Activated T-helper 2 cell treated with anti-CD3 and anti-CD28 coated beads, Interferon-gamma antibody, Interleukin-2, Interleukin-4, amounts not matched to agents 10 μg/mL and 5 μg/mL and 100 μg/mL, durations not matched to agents 14 hours and 24 hours and 36 hours (primary cell): ENCODE measurements at regions not wholly inside any gene's neighbourhood (a gene's known extent, or its start where the extent isn't known, plus 50 kb on each side); places are given as distances from the start of the nearest gene placed in this dataset.
"Not testable (repeated sequence)": the region's sequence is repeated elsewhere in the genome, so short reads cannot be mapped to it uniquely, and the experiment has no call there.

Experiments used
- DNase-seq: peaks from one replicate; pipeline ENCODE4 v3.0.0; 2021; ENCODE audit warnings: low spot score
- H3K27ac Mint-ChIP-seq: one replicate; pipeline ENCODE4 v1.8.0; 2021; ENCODE audit warnings: mixed read lengths
- H3K27me3 Mint-ChIP-seq: one replicate; pipeline ENCODE4 v1.8.0; 2021; ENCODE audit warnings: low read depth, mixed read lengths
- H3K36me3 Mint-ChIP-seq: one replicate; pipeline ENCODE4 v1.8.0; 2021; ENCODE audit warnings: low read depth, mixed read lengths
- H3K4me1 Mint-ChIP-seq: one replicate; pipeline ENCODE4 v1.8.0; 2021; ENCODE audit warnings: low read depth, mixed read lengths
- H3K4me3 Mint-ChIP-seq: one replicate; pipeline ENCODE4 v1.8.0; 2021; ENCODE audit warnings: low read depth, mild to moderate bottlenecking, moderate library complexity, mixed read lengths
- H3K9me3 Mint-ChIP-seq: one replicate; pipeline ENCODE4 v1.8.0; 2021; ENCODE audit warnings: mixed read lengths
- intact Hi-C: fragments of 100-400 bp; cut with micrococcal nuclease; formaldehyde crosslinking; loops from one replicate; pipeline ENCODE4 v1.15.1; 2023

DNA sequence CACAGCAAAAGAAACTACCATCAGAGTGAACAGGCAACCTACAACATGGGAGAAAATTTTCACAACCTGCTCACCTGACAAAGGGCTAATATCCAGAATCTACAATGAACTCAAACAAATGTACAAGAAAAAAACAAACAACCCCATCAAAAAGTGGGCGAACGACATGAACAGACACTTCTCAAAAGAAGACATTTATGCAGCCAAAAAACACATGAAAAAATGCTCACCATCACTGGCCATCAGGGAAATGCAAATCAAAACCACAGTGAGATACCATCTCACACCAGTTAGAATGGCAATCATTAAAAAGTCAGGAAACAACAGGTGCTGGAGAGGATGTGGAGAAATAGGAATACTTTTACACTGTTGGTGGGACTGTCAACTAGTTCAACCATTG lies 207.8 kb downstream of the USP6NL start:
- Mint-ChIP-seq H3K9me3 (peaks cover 16% of the 10 kb centered on the region), H3K36me3 (peaks cover 14% of the 10 kb centered on the region), H3K27ac (peak overlapping the region; percentile 89), H3K4me1 (peaks cover 42% of the 10 kb centered on the region)
- DNase-seq, intact Hi-C loops, H3K4me3 Mint-ChIP-seq, H3K27me3 Mint-ChIP-seq: not testable (repeated sequence)

DNA sequence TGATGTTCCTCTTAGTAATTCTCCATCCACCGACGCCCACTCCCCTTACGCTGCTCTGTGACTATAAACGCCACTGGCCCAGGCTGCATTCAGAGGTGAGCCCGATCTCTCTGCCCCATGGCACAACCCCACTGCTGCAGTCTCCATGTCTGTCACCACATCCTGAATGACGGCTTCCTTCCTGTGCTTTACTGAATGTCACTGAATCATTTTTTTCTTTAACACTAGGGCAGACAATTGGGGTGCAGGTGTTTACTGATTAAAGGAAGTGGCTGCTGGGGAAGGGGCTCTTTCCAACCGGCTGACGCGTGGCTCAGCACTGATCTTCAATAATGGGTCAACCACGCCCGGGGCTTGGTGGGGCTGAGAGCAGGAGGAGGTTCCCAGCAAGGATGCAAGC lies 208.3 kb downstream of the USP6NL start:
- H3K4me1 Mint-ChIP-seq: peaks cover 42% of the 10 kb centered on the region

DNA sequence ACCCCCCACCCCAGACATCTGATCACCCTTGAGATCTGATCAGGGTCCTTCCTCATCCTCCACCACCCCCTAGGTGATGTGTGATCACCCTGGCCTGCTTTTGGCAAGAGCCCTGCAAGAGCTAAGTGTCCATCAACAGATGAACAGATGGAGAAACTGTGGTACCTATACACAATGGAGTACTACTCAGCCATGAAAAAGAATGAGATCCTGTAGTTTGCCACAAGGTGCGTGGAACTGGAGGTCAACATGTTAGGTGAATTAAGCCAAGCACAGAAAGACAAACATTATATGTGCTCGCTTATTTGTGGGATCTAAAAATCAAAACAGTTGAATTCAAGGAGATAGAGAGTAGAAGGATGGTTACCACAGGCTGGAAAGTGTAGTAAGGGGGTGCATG lies 209.1 kb downstream of the USP6NL start:
- Mint-ChIP-seq H3K27ac (peak overlapping the region; percentile 73), H3K9me3 (peaks cover 13% of the 10 kb centered on the region), H3K36me3 (peaks cover 11% of the 10 kb centered on the region), H3K4me3 (no peak overlapping the region), H3K4me1 (peaks cover 35% of the 10 kb centered on the region), H3K27me3 (peaks cover 3% of the 10 kb centered on the region)
- intact Hi-C loops: no loop called here
- DNase-seq: no peak

More for the DNA sequence above, 208.3 kb downstream of the USP6NL start:
- intact Hi-C loops: no loop called here
- H3K36me3 Mint-ChIP-seq: peaks cover 14% of the 10 kb centered on the region
- H3K9me3 Mint-ChIP-seq: peaks cover 16% of the 10 kb centered on the region
- peak overlapping the region; percentile 89 for H3K27ac Mint-ChIP-seq
- peaks cover 3% of the 10 kb centered on the region for H3K27me3 Mint-ChIP-seq
- peak overlapping the region; percentile 24 for H3K4me3 Mint-ChIP-seq
- peak; percentile 59 for DNase-seq

DNA sequence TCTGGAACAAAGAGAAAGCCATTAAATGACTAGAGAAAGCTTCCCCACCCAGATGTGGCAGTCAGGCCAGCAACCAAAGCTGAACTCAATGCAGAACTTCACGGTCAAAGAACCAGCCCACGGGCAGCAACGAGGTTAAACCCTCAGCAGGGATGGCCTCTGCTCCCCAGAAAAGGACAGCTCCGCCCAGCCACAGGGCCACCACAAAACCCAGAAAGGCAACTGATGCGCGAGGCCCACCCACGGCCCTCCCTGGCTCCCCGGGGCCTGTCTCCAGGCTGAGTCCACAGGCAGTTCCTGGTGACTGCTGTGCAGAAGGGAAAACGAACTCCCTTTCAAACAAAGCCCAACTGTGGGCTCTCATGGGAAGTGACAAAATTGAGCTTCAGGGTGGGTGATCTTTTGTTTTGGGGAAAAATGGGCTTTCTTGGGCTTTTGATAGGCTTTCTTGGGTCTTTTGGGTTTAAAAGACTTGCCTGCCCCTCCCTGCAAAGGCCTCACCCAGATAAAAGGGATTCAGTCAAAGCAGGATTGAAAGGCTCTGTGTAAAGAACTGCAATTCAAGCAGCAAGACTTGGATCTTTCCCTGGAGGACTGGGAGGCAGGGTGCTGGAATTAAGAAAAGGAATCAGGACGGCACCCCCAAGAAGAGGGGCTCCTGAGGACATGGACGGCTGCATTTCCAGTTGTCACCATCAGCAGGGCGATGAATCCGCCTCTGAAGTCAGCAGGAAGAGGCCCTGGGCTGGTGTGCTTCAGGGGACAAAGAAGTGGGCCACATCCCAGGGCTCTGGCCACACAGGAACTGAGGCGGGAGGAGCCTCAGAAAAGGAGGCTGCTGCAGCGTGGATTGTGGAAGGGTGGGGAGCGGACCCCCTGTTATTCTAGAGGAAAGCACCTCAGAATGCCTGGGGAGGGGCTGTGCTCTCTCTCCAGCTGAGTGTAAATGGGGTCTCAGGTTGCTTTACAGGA lies 209.9 kb downstream of the USP6NL start:
- peaks cover 3% of the 10 kb centered on the region for H3K27me3 Mint-ChIP-seq
- no peak for DNase-seq
- no peak overlapping the region for H3K4me3 Mint-ChIP-seq
- H3K4me1 Mint-ChIP-seq: peaks cover 32% of the 10 kb centered on the region
- peaks cover 8% of the 10 kb centered on the region for H3K36me3 Mint-ChIP-seq
- H3K27ac Mint-ChIP-seq: peak overlapping the region; percentile 62
- intact Hi-C loops: no loop called here
- peaks cover 10% of the 10 kb centered on the region for H3K9me3 Mint-ChIP-seq

DNA sequence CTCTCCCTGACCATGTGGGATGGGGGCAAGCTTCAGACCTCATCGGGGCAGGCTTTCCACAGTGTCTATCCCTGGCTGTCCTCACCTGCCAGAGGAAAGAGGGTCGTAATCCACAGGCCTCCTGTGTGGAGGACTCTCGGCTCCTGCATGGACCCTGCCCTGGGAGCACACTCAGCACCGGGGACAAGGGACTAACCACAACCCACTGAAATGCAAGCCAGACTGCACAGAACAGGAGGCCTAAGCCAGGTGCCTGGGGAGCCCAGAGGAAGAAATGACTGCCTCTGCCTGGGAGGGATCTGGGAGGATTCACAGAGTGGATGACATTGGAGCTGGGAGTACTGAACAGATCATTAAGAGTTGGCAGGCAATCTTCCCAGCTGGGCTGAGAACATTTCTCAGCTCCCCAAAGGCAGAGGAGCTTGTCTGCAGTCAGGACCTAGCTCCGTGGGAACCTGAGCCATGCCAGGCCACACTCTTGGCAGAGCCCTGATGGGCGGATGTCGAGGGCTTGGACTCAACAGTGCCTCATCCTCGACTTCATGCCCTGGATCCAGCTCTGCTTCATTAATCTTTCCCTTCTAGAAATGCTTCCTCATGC lies 213.4 kb downstream of the USP6NL start:
- DNase-seq: no peak
- Mint-ChIP-seq H3K4me1 (peaks cover 25% of the 10 kb centered on the region), H3K27ac (no peak overlapping the region), H3K27me3 (peaks cover 6% of the 10 kb centered on the region), H3K36me3 (peaks cover 2% of the 10 kb centered on the region), H3K9me3 (peaks cover 8% of the 10 kb centered on the region), H3K4me3 (no peak overlapping the region)
- intact Hi-C loops: no loop called here

DNA sequence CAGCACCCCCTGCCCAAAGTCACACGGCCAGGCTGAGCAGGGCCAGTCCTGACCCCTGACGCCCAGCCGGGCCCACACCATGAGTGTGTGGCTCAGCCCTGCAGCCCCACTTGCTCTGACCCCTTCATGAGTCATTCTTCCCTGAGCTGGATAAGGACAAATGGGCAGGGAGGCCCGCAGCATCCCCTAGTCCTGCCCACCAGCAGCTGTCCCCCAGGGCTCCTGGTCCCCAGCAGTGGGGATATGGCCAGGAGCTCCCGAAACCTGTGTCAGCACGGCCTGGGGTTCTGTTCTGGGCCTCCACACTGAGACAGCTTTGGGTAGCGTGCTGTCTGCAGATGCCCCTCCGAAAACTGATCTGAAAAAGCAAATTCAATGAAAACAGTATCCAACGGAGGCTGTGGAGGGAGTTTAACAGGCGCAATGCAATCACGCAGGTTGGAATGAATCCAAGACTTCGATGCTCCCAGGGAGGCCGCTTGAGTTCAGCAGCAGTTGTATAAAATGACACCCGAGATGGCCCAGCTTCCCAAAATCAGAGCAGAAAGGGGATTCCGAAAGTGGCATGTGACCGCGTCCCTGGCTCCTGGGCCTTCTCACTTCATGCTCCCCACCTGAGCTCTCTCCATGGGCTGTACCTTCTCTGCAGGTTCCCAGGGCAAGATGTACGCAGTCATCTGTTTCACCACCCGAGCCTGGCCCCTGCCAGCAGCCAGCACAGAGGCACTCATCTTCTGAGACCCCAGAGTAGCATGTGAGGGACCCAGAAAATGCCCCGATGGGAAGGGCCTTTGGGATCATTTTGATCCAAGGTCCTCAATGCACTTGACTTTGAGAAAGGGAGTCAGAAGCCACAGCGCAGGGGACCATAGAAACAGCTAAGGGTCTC lies 214.1 kb downstream of the USP6NL start:
- no peak overlapping the region for H3K4me3 Mint-ChIP-seq
- H3K27ac Mint-ChIP-seq: no peak overlapping the region
- intact Hi-C loops: no loop called here
- peaks cover 3% of the 10 kb centered on the region for H3K9me3 Mint-ChIP-seq
- H3K4me1 Mint-ChIP-seq: peaks cover 19% of the 10 kb centered on the region
- H3K36me3 Mint-ChIP-seq: no peaks in the 10 kb centered on the region
- H3K27me3 Mint-ChIP-seq: peaks cover 9% of the 10 kb centered on the region
- no peak for DNase-seq

DNA sequence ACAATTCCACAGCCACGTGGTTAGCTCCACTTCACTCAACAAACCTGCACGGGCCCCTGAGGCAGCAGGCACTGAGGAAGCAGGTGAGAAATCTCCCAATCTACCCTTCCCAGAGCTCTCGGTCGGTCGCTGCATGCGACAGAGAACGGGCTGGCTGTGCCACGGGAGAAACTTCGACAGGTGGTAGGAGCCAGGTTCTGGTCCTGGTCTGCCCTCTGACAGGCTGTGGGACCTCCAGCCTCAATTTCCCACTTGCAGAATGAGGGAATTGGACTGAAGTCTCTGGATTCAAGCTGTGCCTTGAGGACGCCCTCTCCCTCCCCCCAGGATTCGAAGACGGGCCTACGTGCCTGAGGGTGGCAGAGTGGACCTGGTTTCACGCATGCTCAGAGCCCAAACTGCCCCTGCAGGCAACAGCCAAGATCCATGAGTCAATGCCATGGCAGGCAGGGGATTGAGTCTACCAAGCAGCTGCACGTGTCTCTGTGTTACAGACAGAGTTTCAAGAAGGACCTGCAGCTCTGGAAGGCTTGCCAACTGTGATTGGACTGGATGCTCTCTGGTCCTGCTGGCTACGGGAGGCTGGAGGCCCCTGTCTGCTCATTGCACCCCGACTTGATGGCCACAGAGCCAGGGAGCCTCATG lies 215.0 kb downstream of the USP6NL start:
- Mint-ChIP-seq H3K36me3 (no peaks in the 10 kb centered on the region), H3K9me3 (no peaks in the 10 kb centered on the region), H3K27me3 (peaks cover 9% of the 10 kb centered on the region), H3K27ac (no peak overlapping the region), H3K4me3 (no peak overlapping the region), H3K4me1 (peaks cover 11% of the 10 kb centered on the region)
- intact Hi-C loops: no loop called here
- DNase-seq: no peak

DNA sequence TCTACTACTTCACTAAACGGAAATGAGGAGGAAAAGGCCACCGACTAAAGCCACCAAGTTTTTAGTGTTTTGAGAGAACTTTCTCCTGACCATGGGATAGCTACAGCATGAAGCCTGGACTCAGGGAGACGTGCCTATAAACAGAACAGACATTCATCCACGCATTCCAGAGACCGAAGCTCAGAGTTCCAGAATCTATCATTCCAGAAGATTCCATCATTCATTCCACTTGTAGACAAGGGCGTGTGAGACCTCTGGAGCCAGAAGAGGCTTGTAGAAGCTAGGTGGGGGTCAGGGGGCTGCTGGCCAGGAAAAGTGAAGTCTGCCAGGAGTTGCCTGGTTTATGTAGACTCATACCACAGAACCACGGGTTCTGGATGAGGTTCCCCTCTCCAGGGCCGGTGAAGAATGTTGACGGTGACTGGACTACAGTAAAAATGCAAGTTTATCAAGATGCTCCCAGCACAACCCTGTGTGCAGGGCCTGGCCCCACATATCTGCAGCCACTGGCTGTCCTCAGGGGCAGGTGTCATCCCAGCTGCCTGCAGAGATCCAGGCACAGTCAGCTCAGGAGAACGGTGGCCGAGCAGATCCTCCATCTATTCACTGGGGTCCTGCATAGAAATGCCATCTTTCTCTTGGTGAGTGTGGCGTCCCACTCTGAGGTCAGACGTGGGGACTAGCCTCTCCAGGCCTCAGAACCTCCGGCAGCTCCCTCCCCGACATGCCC lies 215.7 kb downstream of the USP6NL start:
- Mint-ChIP-seq H3K4me3 (no peak overlapping the region), H3K27me3 (peaks cover 9% of the 10 kb centered on the region), H3K9me3 (no peaks in the 10 kb centered on the region), H3K4me1 (peaks cover 4% of the 10 kb centered on the region), H3K36me3 (no peaks in the 10 kb centered on the region), H3K27ac (no peak overlapping the region)
- intact Hi-C loops: no loop called here
- DNase-seq: no peak

DNA sequence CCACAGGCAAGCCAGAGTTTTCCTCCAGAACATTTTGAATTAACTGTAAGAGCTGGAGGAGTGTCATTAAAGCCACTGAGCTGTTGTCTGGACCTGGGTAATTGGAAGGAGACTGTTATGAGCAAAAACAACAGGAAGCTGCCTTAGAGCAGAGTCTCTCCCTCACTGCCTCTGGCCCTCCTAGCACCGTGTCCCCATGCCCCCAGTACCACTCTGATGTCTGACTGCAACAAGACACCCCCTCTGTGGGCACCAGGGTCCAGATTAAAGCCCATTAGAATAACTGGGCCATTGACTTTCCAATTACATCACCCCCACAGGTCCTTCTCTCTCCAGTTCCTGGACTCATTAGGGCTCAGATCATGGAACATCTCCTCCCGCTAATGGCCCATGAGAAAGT lies 216.3 kb downstream of the USP6NL start:
- peaks cover 13% of the 10 kb centered on the region for H3K27me3 Mint-ChIP-seq
- H3K9me3 Mint-ChIP-seq: no peaks in the 10 kb centered on the region
- H3K27ac Mint-ChIP-seq: no peak overlapping the region
- no peaks in the 10 kb centered on the region for H3K36me3 Mint-ChIP-seq
- intact Hi-C loops: no loop called here
- DNase-seq: no peak
- H3K4me3 Mint-ChIP-seq: no peak overlapping the region
- H3K4me1 Mint-ChIP-seq: no peaks in the 10 kb centered on the region

DNA sequence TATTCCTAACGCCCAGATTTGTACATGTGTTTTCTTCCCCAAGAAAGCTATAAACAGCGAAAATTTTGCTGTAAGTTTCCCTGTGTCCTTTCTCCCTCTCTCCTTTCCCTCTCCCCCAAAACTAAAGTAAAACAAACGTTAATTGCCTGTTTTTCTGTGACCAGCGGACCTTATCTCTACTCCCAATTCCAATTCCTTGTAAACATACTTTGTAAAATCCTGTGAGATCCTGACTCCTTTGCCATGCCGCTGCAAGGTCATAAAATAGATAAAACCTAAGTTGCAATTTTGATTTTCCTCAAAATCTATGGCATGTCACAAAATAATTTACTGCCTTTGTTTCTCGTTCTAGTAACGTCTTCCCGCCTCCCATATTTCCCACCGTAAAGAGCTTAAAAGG lies 217.6 kb downstream of the USP6NL start:
- no peak overlapping the region for H3K27ac Mint-ChIP-seq
- intact Hi-C loops: no loop called here
- no peaks in the 10 kb centered on the region for H3K9me3 Mint-ChIP-seq
- H3K36me3 Mint-ChIP-seq: no peaks in the 10 kb centered on the region
- peaks cover 10% of the 10 kb centered on the region for H3K27me3 Mint-ChIP-seq
- no peak overlapping the region for H3K4me3 Mint-ChIP-seq
- DNase-seq: no peak
- no peaks in the 10 kb centered on the region for H3K4me1 Mint-ChIP-seq

DNA sequence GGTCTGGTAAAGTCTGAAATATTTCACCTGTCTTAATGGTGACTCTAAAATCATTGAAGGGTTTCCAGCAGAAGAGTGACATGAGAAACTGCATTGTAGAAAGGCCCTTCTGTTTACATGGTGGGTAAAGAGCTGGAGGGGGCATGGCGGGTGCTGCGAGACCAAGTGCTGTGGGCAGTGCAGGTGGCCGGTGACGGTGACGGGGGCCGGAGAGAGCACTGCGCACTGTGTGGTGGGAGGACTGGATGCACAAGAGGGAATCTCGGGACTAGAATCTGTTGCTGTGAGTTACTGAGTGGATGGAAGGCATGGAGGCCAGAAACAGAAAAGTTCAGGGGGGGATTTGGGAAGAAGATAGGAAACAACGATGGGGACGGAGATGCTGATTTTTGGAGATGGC lies 218.7 kb downstream of the USP6NL start:
- no peak for DNase-seq
- H3K27me3 Mint-ChIP-seq: peaks cover 10% of the 10 kb centered on the region
- no peaks in the 10 kb centered on the region for H3K36me3 Mint-ChIP-seq
- H3K9me3 Mint-ChIP-seq: no peaks in the 10 kb centered on the region
- no peaks in the 10 kb centered on the region for H3K4me1 Mint-ChIP-seq
- no peak overlapping the region for H3K4me3 Mint-ChIP-seq
- intact Hi-C loops: no loop called here
- H3K27ac Mint-ChIP-seq: no peak overlapping the region

DNA sequence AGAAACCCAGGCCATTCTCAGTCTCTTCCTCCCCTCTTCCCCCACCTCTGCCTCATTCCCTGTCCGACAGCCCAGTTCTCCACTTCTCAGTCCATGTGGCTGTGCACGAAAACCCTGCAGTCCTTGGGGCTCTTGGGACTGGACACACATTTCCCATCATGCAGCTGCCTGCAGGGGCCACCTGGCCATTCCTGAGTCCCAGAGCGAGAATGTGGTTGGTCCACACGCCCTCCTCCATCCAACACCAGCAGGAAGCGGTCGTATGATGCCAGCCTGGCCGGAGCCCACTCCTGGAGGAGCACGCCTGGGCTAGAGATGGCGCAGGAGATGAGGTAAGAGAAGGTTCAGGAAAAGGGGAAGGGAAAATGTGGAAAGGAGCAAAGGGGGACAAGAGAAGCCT lies 222.5 kb downstream of the USP6NL start:
- H3K27me3 Mint-ChIP-seq: peaks cover 15% of the 10 kb centered on the region
- H3K4me3 Mint-ChIP-seq: no peak overlapping the region
- no peaks in the 10 kb centered on the region for H3K9me3 Mint-ChIP-seq
- no peak for DNase-seq
- H3K4me1 Mint-ChIP-seq: no peaks in the 10 kb centered on the region
- intact Hi-C loops: no loop called here
- H3K27ac Mint-ChIP-seq: no peak overlapping the region
- H3K36me3 Mint-ChIP-seq: no peaks in the 10 kb centered on the region
